ENCODE measurements at regions not wholly inside any gene's neighbourhood (a gene's known extent, or its start where the extent isn't known, plus 50 kb on each side); places are given as distances from the start of the nearest gene placed in this dataset.

- TF ChIP-seq CTCF (IDR thresholded peaks at IDR 0.05; ENCODE audit: unreplicated experiment in 3 of 3), result no peak
- Mint-ChIP-seq H3K4me1 (peaks cover 10% of the 10 kb centered on the region), H3K36me3 (ENCODE audit: low read depth) (peaks cover 10% of the 10 kb centered on the region), H3K27ac (no peak overlapping the region), H3K4me3 (no peak overlapping the region), H3K9me3 (peaks cover 17% of the 10 kb centered on the region), H3K27me3 (ENCODE audit: low read depth) (no peaks in the 10 kb centered on the region)
Observed at GRCh38 chr3:178274711-178275110, 261.5 kb upstream of the KCNMB2 start.

GRCh38 chr3:178275311-178275710, 260.9 kb upstream of the KCNMB2 start:
- H3K27me3 Mint-ChIP-seq (ENCODE audit: low read depth), result no peaks in the 10 kb centered on the region
- H3K27ac Mint-ChIP-seq, result no peak overlapping the region
- H3K4me1 Mint-ChIP-seq, result peaks cover 10% of the 10 kb centered on the region
- peaks cover 11% of the 10 kb centered on the region for H3K36me3 Mint-ChIP-seq (ENCODE audit: low read depth)
- H3K4me3 Mint-ChIP-seq, result no peak overlapping the region
- no peak for TF ChIP-seq CTCF (IDR thresholded peaks at IDR 0.05; ENCODE audit: unreplicated experiment in 3 of 3)
- peaks cover 20% of the 10 kb centered on the region for H3K9me3 Mint-ChIP-seq

DNA sequence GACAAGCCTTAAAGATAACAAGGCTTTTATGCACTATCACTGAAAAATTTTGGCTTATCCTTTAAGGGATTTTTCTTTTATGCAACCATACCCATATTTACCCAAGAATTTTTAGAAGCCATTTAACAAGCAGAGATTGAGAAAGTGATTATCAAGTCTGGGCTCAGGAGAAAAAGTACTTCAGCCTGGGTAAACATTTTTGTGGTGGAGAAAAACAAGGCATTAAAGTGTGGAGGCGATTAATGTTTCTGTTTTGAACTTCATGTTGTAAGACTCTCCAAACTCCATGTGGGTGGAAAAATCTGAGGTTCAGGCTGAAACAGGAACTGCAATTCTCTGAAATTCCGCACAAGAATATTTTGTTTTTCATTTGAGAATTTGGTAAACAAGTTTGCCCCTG, 260.4 kb upstream of the KCNMB2 start:
- Mint-ChIP-seq H3K9me3 (peaks cover 23% of the 10 kb centered on the region), H3K36me3 (ENCODE audit: low read depth) (peaks cover 11% of the 10 kb centered on the region)

DNA sequence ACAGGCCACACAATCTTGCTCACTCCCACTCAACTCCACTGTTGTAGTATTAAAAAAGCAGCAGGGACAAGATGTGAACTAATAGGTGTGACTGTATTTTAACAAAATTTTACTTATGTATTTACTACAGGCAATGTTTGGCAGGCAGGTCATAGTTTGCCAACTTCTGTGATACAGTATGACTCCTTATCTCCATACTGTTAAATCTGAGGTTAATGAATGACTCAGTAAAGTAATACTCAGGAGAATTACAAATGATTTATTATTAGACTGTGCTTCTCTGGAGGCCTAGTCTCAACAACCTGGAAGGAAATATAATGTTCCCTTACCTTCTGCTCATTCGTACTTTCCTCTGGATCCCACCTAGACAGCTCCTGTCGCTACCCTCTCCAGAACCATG, 258.6 kb upstream of the KCNMB2 start:
- TF ChIP-seq CTCF (IDR thresholded peaks at IDR 0.05; ENCODE audit: unreplicated experiment in 3 of 3), result no peak
- Mint-ChIP-seq H3K36me3 (ENCODE audit: low read depth) (peaks cover 11% of the 10 kb centered on the region), H3K4me3 (no peak overlapping the region), H3K9me3 (peaks cover 33% of the 10 kb centered on the region), H3K4me1 (peaks cover 10% of the 10 kb centered on the region), H3K27ac (peak overlapping the region; percentile 30 to 66 (median 65)), H3K27me3 (ENCODE audit: low read depth) (no peaks in the 10 kb centered on the region)

More for the DNA sequence above, 260.4 kb upstream of the KCNMB2 start:
- H3K27ac Mint-ChIP-seq, result no peak overlapping the region
- no peaks in the 10 kb centered on the region for H3K27me3 Mint-ChIP-seq (ENCODE audit: low read depth)
- TF ChIP-seq CTCF (IDR thresholded peaks at IDR 0.05; ENCODE audit: unreplicated experiment in 3 of 3), result no peak
- peaks cover 10% of the 10 kb centered on the region for H3K4me1 Mint-ChIP-seq
- no peak overlapping the region for H3K4me3 Mint-ChIP-seq

- Mint-ChIP-seq H3K27me3 (ENCODE audit: low read depth) (no peaks in the 10 kb centered on the region), H3K27ac (no peak overlapping the region), H3K36me3 (ENCODE audit: low read depth) (peaks cover 13% of the 10 kb centered on the region), H3K9me3 (peaks cover 47% of the 10 kb centered on the region), H3K4me1 (no peaks in the 10 kb centered on the region), H3K4me3 (no peak overlapping the region)
- no peak for TF ChIP-seq CTCF (IDR thresholded peaks at IDR 0.05; ENCODE audit: unreplicated experiment in 3 of 3)
Observed at GRCh38 chr3:178283561-178283960, 252.7 kb upstream of the KCNMB2 start.

GRCh38 chr3:178284181-178284580, 252.1 kb upstream of the KCNMB2 start:
- no peak overlapping the region for H3K27ac Mint-ChIP-seq
- H3K4me1 Mint-ChIP-seq, result peaks cover 2% of the 10 kb centered on the region
- peaks cover 44% of the 10 kb centered on the region for H3K9me3 Mint-ChIP-seq
- no peak overlapping the region for H3K4me3 Mint-ChIP-seq
- H3K27me3 Mint-ChIP-seq (ENCODE audit: low read depth), result no peaks in the 10 kb centered on the region
- no peak for TF ChIP-seq CTCF (IDR thresholded peaks at IDR 0.05; ENCODE audit: unreplicated experiment in 3 of 3)
- peaks cover 11% of the 10 kb centered on the region for H3K36me3 Mint-ChIP-seq (ENCODE audit: low read depth)

Measured in nephron (organoid).